Vagina (tissue), 2 donors: ENCODE measurements at regions not wholly inside any gene's neighbourhood (a gene's known extent, or its start where the extent isn't known, plus 50 kb on each side); places are given as distances from the start of the nearest gene placed in this dataset.
A peak's percentile ranks its signal among the peaks of the same experiment; 100 is the strongest.

Experiments used
- CTCF ChIP-seq, 3 experiments: fragments of 450-650 bp in 2 of 3; fragments of 200-600 bp in 1 of 3; sonication (generic) in 1 of 3; IDR thresholded peaks; one replicate each; pipeline ENCODE4 v1.5.1; 2017 to 2019; ENCODE audit warnings: antibody characterized with exemption in 3 of 3, mild to moderate bottlenecking in 2 of 3, moderate library complexity in 2 of 3
- POLR2A ChIP-seq, 2 donors: fragments of 450-650 bp; IDR thresholded peaks; one replicate each; pipeline ENCODE4 v1.6.1; 2017; ENCODE audit warnings: antibody characterized with exemption in 2 of 2, mild to moderate bottlenecking in 2 of 2, moderate library complexity in 2 of 2

- TF ChIP-seq POLR2A (IDR thresholded peaks at IDR 0.05) (no peak), CTCF (IDR thresholded peaks at IDR 0.05) (peak; percentile 27 to 79 (median 58))
Observed at GRCh38 chr2:41853427-41854191, 194.2 kb upstream of the PKDCC start.
